ENCODE measurements at regions not wholly inside any gene's neighbourhood (a gene's known extent, or its start where the extent isn't known, plus 50 kb on each side); places are given as distances from the start of the nearest gene placed in this dataset.

- no peak for DNase-seq (ENCODE audit: low read depth)
- no peak for TF ChIP-seq CTCF (conservative IDR thresholded peaks at IDR 0.05; ENCODE audit: low read length)
- no peak overlapping the region for H3K4me3 ChIP-seq (ENCODE audit: low read length)
These were observed 373.5 kb downstream of the EN1 start for GRCh38 chr2:118473846-118474540.

GRCh38 chr2:118473241-118473640 is 374.2 kb downstream of the EN1 start:
- DNase-seq (ENCODE audit: low read depth) = peak; percentile 29

GRCh38 chr2:118470297-118470696 is 377.2 kb downstream of the EN1 start:
- TF ChIP-seq CTCF (conservative IDR thresholded peaks at IDR 0.05; ENCODE audit: low read length) = no peak
- no peak overlapping the region for H3K4me3 ChIP-seq (ENCODE audit: low read length)
- no peak for DNase-seq (ENCODE audit: low read depth)

More at GRCh38 chr2:118473241-118473640, 374.2 kb downstream of the EN1 start:
- H3K4me3 ChIP-seq (ENCODE audit: low read length) = no peak overlapping the region
- TF ChIP-seq CTCF (conservative IDR thresholded peaks at IDR 0.05; ENCODE audit: low read length) = no peak

GRCh38 chr2:118469103-118469502 is 378.3 kb downstream of the EN1 start:
- no peak overlapping the region for H3K4me3 ChIP-seq (ENCODE audit: low read length)
- TF ChIP-seq CTCF (conservative IDR thresholded peaks at IDR 0.05; ENCODE audit: low read length) = no peak
- no peak for DNase-seq (ENCODE audit: low read depth)

GRCh38 chr2:118464546-118465265 is 376.4 kb downstream of the INSIG2 start:
- DNase-seq (ENCODE audit: low read depth) = no peak
- no peak for TF ChIP-seq CTCF (conservative IDR thresholded peaks at IDR 0.05; ENCODE audit: low read length)
- no peak overlapping the region for H3K4me3 ChIP-seq (ENCODE audit: low read length)

GRCh38 chr2:118464046-118464445 is 375.8 kb downstream of the INSIG2 start:
- H3K4me3 ChIP-seq (ENCODE audit: low read length) = no peak overlapping the region
- no peak for TF ChIP-seq CTCF (conservative IDR thresholded peaks at IDR 0.05; ENCODE audit: low read length)
- DNase-seq (ENCODE audit: low read depth) = peak; percentile 9

- no peak for DNase-seq (ENCODE audit: low read depth)
- no peak for TF ChIP-seq CTCF (conservative IDR thresholded peaks at IDR 0.05; ENCODE audit: low read length)
- H3K4me3 ChIP-seq (ENCODE audit: low read length) = no peak overlapping the region
These were observed 372.2 kb downstream of the INSIG2 start for GRCh38 chr2:118460425-118460824.
